ENCODE measurements at regions not wholly inside any gene's neighbourhood (a gene's known extent, or its start where the extent isn't known, plus 50 kb on each side); places are given as distances from the start of the nearest gene placed in this dataset.

DNA sequence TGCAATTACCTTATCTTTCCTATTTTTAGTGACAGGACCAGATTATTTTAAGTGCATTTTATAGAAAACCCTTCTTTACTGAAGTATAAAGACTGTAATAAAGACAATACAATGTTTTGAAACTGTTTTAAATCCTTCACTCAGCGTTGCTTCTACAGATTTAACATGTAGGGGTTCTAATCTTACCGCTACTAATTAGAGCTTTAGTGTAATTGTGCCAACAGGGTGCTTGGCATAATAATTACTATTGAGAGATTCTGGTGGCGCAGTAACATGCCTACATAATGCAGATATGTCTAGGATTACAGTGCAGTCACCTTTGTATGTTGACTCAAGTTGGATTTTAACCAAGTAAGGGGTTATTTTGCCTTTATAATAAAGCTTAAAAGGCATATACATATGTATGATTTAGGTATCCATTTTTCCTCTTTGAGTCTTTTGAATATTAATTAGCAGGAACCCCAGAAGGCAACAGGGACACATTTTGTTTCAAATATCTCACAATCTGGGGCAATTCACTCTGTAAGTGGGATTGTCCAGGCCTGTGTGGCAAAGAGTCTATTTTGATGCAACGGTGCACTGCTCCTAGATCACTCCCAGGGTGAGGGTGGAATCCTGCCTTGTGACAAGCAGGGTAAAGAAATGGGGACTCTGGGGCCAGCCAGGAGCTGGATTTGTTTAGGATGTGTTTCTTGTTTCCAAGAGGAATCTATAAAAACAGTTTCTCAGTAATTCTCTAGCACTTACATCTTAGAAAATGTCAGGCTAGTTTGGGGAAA, 604.7 kb upstream of the SALL1 start:
- DNase-seq (ENCODE audit: low spot score) = no peak
- H3K27ac Mint-ChIP-seq (ENCODE audit: unreplicated experiment) = no peak overlapping the region
- H3K9me3 Mint-ChIP-seq (ENCODE audit: low read depth) = no peaks in the 10 kb centered on the region
- H3K27me3 Mint-ChIP-seq (ENCODE audit: low read depth) = peaks cover 25% of the 10 kb centered on the region
- H3K36me3 Mint-ChIP-seq (ENCODE audit: low read depth) = no peaks in the 10 kb centered on the region
- H3K4me1 Mint-ChIP-seq (ENCODE audit: low read depth) = no peaks in the 10 kb centered on the region
- TF ChIP-seq, protein P1, sequence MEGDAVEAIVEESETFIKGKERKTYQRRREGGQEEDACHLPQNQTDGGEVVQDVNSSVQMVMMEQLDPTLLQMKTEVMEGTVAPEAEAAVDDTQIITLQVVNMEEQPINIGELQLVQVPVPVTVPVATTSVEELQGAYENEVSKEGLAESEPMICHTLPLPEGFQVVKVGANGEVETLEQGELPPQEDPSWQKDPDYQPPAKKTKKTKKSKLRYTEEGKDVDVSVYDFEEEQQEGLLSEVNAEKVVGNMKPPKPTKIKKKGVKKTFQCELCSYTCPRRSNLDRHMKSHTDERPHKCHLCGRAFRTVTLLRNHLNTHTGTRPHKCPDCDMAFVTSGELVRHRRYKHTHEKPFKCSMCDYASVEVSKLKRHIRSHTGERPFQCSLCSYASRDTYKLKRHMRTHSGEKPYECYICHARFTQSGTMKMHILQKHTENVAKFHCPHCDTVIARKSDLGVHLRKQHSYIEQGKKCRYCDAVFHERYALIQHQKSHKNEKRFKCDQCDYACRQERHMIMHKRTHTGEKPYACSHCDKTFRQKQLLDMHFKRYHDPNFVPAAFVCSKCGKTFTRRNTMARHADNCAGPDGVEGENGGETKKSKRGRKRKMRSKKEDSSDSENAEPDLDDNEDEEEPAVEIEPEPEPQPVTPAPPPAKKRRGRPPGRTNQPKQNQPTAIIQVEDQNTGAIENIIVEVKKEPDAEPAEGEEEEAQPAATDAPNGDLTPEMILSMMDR (IDR thresholded peaks at IDR 0.05) = no peak
- H3K4me3 Mint-ChIP-seq (ENCODE audit: unreplicated experiment) = no peak overlapping the region

DNA sequence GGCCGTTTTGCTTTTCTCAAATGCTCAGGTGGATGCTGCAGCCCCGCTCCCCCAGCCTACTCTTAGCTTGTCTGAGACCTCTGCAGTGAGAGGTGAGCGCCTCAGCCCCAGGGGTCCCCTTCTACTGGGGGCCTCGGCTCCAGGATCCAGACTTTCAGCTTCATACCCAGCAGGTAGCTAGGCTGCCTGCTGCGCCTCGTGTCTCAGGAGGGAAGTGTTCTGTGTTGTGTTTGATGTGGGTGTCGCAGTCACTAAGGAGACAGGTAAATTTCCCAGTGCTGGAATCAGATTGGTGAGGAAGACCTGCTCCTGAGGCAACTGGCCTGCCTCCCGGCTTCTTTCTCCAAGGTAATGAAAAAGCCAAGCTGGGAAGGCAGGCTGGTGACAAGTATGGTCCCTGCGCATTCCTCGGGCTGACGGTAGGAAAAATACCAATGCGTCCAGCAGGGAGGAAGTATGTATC, 604.0 kb upstream of the SALL1 start:
- Mint-ChIP-seq H3K36me3 (ENCODE audit: low read depth) (no peaks in the 10 kb centered on the region), H3K27ac (ENCODE audit: unreplicated experiment) (no peak overlapping the region), H3K4me1 (ENCODE audit: low read depth) (no peaks in the 10 kb centered on the region), H3K4me3 (ENCODE audit: unreplicated experiment) (no peak overlapping the region), H3K27me3 (ENCODE audit: low read depth) (peaks cover 22% of the 10 kb centered on the region), H3K9me3 (ENCODE audit: low read depth) (no peaks in the 10 kb centered on the region)
- TF ChIP-seq, protein P1 (IDR thresholded peaks at IDR 0.05) = no peak
- no peak for DNase-seq (ENCODE audit: low spot score)

DNA sequence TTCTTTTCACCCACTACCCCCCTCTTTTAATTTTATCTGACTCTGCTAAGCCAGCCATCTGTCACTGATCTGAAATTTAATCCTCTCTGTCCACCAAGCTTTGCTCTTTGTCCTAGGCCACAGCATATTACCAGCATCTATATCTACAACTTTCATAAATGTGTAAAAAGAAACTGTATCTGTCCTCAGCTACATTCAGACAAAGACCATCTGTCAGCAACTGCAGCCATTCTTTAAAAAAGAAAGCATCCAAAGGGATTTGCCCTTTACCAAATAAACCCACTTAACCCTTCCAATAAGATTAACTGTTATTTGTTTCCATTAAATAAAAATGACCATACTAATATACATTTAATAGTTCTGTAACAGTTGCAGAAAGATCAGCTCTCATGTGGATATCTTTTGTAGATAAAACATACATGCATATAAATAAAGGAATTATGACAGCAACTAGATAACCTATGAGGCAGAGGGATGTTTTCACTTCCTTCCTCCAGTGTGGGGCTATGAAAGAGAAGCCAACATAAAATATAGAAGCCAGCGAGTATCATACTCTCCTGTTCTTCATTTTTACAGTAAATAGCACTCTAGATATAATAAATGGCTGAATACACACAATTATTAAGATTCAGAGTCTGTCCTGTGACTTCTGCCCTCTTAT, 602.5 kb upstream of the SALL1 start:
- H3K36me3 Mint-ChIP-seq (ENCODE audit: low read depth) = no peaks in the 10 kb centered on the region
- H3K4me1 Mint-ChIP-seq (ENCODE audit: low read depth) = no peaks in the 10 kb centered on the region
- TF ChIP-seq, protein P1 (IDR thresholded peaks at IDR 0.05) = no peak
- H3K27me3 Mint-ChIP-seq (ENCODE audit: low read depth) = peaks cover 12% of the 10 kb centered on the region
- no peak for DNase-seq (ENCODE audit: low spot score)
- H3K27ac Mint-ChIP-seq (ENCODE audit: unreplicated experiment) = no peak overlapping the region
- H3K9me3 Mint-ChIP-seq (ENCODE audit: low read depth) = no peaks in the 10 kb centered on the region
- H3K4me3 Mint-ChIP-seq (ENCODE audit: unreplicated experiment) = no peak overlapping the region

DNA sequence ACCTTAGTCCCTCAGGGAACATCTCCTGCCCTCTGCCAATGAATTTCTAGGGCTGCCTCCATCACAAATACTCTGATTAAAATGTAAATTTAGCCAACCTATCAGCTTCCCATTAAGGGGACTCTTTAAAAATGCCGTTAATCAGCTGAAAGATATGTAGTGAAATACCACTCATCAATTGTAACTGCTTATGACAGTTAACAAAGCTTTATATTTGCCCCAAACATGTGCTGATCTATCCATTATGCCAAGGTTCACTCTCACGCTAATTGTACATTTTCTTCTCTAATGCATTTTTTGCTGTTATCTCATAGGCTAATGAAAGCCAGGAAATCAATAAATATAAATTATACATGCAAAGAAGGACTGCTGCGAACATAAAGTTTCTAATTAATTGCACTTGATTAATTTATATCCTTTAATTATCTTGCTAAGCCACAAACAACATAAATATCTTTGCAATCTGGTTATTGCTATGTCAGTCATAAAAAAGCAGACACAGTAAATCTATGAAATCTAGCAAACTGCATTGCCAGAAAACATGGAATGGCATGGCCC, 601.4 kb upstream of the SALL1 start:
- TF ChIP-seq, protein P1 (IDR thresholded peaks at IDR 0.05) = no peak
- Mint-ChIP-seq H3K27me3 (ENCODE audit: low read depth) (peaks cover 7% of the 10 kb centered on the region), H3K36me3 (ENCODE audit: low read depth) (no peaks in the 10 kb centered on the region), H3K4me1 (ENCODE audit: low read depth) (no peaks in the 10 kb centered on the region), H3K4me3 (ENCODE audit: unreplicated experiment) (no peak overlapping the region), H3K9me3 (ENCODE audit: low read depth) (no peaks in the 10 kb centered on the region), H3K27ac (ENCODE audit: unreplicated experiment) (no peak overlapping the region)
- no peak for DNase-seq (ENCODE audit: low spot score)

DNA sequence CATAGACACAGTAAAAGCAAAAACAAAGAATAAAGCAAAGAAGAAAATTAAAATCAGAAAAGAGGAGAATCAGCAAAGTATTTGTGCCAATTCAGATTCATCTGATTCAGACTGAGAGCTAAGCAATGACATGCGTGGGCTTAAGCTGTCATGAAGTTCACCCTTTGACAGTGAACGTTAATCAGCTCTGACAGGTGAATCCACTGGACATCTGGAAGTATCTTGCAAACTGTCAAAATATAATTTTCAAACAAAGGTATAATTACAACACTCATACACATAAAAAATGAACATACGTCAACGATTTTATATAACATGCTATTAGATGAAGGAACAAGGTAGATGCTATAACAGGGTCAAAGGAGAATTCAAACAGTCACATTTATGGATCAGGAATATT, 596.3 kb upstream of the SALL1 start:
- Mint-ChIP-seq H3K36me3 (ENCODE audit: low read depth) (no peaks in the 10 kb centered on the region), H3K27ac (ENCODE audit: unreplicated experiment) (no peak overlapping the region), H3K4me1 (ENCODE audit: low read depth) (no peaks in the 10 kb centered on the region), H3K9me3 (ENCODE audit: low read depth) (no peaks in the 10 kb centered on the region), H3K4me3 (ENCODE audit: unreplicated experiment) (no peak overlapping the region), H3K27me3 (ENCODE audit: low read depth) (peaks cover 3% of the 10 kb centered on the region)
- TF ChIP-seq, protein P1 (IDR thresholded peaks at IDR 0.05) = no peak
- DNase-seq (ENCODE audit: low spot score) = no peak

All from chondrocyte (in vitro differentiated cells).